ENCODE measurements at regions not wholly inside any gene's neighbourhood (a gene's known extent, or its start where the extent isn't known, plus 50 kb on each side); places are given as distances from the start of the nearest gene placed in this dataset.

- intact Hi-C loops (cut with DNase I, micrococcal nuclease), result no loop called here
- ChIA-PET CTCF (no interaction called here), POLR2A (no interaction called here)
- no peaks in the 10 kb centered on the region for H3K36me3 Mint-ChIP-seq (ENCODE audit: low read depth)
- H3K9me3 Mint-ChIP-seq (ENCODE audit: low read depth), result no peaks in the 10 kb centered on the region
- no peak for DNase-seq
- H3K27me3 Mint-ChIP-seq, result peaks cover 11% of the 10 kb centered on the region
- H3K4me3 Mint-ChIP-seq, result no peak overlapping the region
- no peak for ATAC-seq
- no peak overlapping the region for H3K27ac Mint-ChIP-seq
- no peaks in the 10 kb centered on the region for H3K4me1 Mint-ChIP-seq
Observed at GRCh38 chr10:44464503-44464902, 79.6 kb upstream of the CXCL12 start.

GRCh38 chr10:44465401-44466115 lies 80.7 kb upstream of the CXCL12 start:
- H3K27me3 Mint-ChIP-seq, result peaks cover 11% of the 10 kb centered on the region
- no peak for DNase-seq
- intact Hi-C loops (cut with DNase I, micrococcal nuclease), result no loop called here
- no peak overlapping the region for H3K27ac Mint-ChIP-seq
- no peaks in the 10 kb centered on the region for H3K36me3 Mint-ChIP-seq (ENCODE audit: low read depth)
- ChIA-PET CTCF (no interaction called here), POLR2A (no interaction called here)
- H3K4me3 Mint-ChIP-seq, result no peak overlapping the region
- no peaks in the 10 kb centered on the region for H3K9me3 Mint-ChIP-seq (ENCODE audit: low read depth)
- H3K4me1 Mint-ChIP-seq, result no peaks in the 10 kb centered on the region
- ATAC-seq, result no peak

GRCh38 chr10:44466236-44466635 lies 81.3 kb upstream of the CXCL12 start:
- CTCF ChIA-PET, result no interaction called here
- intact Hi-C loops (cut with DNase I, micrococcal nuclease), result no loop called here

GRCh38 chr10:44467090-44467489 lies 82.2 kb upstream of the CXCL12 start:
- no peak overlapping the region for H3K4me3 Mint-ChIP-seq
- no peaks in the 10 kb centered on the region for H3K4me1 Mint-ChIP-seq
- ChIA-PET POLR2A (no interaction called here), CTCF (no interaction called here)
- ATAC-seq (no peak), DNase-seq (no peak)
- H3K36me3 Mint-ChIP-seq (ENCODE audit: low read depth), result no peaks in the 10 kb centered on the region
- H3K27ac Mint-ChIP-seq, result no peak overlapping the region
- peaks cover 8% of the 10 kb centered on the region for H3K27me3 Mint-ChIP-seq
- H3K9me3 Mint-ChIP-seq (ENCODE audit: low read depth), result no peaks in the 10 kb centered on the region
- intact Hi-C loops (cut with DNase I, micrococcal nuclease), result no loop called here

More at GRCh38 chr10:44466236-44466635, 81.3 kb upstream of the CXCL12 start:
- H3K27me3 Mint-ChIP-seq, result peaks cover 11% of the 10 kb centered on the region
- no peaks in the 10 kb centered on the region for H3K36me3 Mint-ChIP-seq (ENCODE audit: low read depth)
- H3K27ac Mint-ChIP-seq, result no peak overlapping the region
- H3K4me1 Mint-ChIP-seq, result no peaks in the 10 kb centered on the region
- DNase-seq (no peak), ATAC-seq (no peak)
- H3K9me3 Mint-ChIP-seq (ENCODE audit: low read depth), result no peaks in the 10 kb centered on the region
- POLR2A ChIA-PET, result no interaction called here
- no peak overlapping the region for H3K4me3 Mint-ChIP-seq

- Mint-ChIP-seq H3K36me3 (ENCODE audit: low read depth) (no peaks in the 10 kb centered on the region), H3K4me1 (no peaks in the 10 kb centered on the region), H3K9me3 (ENCODE audit: low read depth) (no peaks in the 10 kb centered on the region), H3K4me3 (no peak overlapping the region), H3K27ac (no peak overlapping the region), H3K27me3 (peaks cover 6% of the 10 kb centered on the region)
- no peak for DNase-seq
- ATAC-seq, result no peak
- CTCF ChIA-PET, result interaction anchor here (0.6 kb wide), 1 partner anchor 316 kb away, joined by 3 read pairs; no protein-coding TSS in a partner anchor
- POLR2A ChIA-PET, result no interaction called here
- intact Hi-C loops (cut with DNase I, micrococcal nuclease), result no loop called here
Observed at GRCh38 chr10:44467900-44468299, 83.0 kb upstream of the CXCL12 start.

GRCh38 chr10:44468525-44468924 lies 83.6 kb upstream of the CXCL12 start:
- ATAC-seq (no peak), DNase-seq (no peak)
- CTCF ChIA-PET, result interaction anchor here (0.6 kb wide), 1 partner anchor 290 kb away, joined by 3 read pairs; no protein-coding TSS in a partner anchor
- peaks cover 6% of the 10 kb centered on the region for H3K27me3 Mint-ChIP-seq
- H3K36me3 Mint-ChIP-seq (ENCODE audit: low read depth), result no peaks in the 10 kb centered on the region
- no peaks in the 10 kb centered on the region for H3K4me1 Mint-ChIP-seq
- intact Hi-C loops (cut with DNase I, micrococcal nuclease), result no loop called here
- H3K27ac Mint-ChIP-seq, result no peak overlapping the region
- H3K4me3 Mint-ChIP-seq, result no peak overlapping the region
- POLR2A ChIA-PET, result no interaction called here
- no peaks in the 10 kb centered on the region for H3K9me3 Mint-ChIP-seq (ENCODE audit: low read depth)

- intact Hi-C loops (cut with DNase I, micrococcal nuclease), result no loop called here
- H3K9me3 Mint-ChIP-seq (ENCODE audit: low read depth), result no peaks in the 10 kb centered on the region
- H3K4me1 Mint-ChIP-seq, result no peaks in the 10 kb centered on the region
- H3K36me3 Mint-ChIP-seq (ENCODE audit: low read depth), result no peaks in the 10 kb centered on the region
- H3K27ac Mint-ChIP-seq, result no peak overlapping the region
- DNase-seq (no peak), ATAC-seq (no peak)
- H3K4me3 Mint-ChIP-seq, result no peak overlapping the region
- H3K27me3 Mint-ChIP-seq, result peaks cover 6% of the 10 kb centered on the region
- CTCF ChIA-PET, result interaction anchor here (0.6 kb wide), 1 partner anchor 290 kb away, joined by 3 read pairs; no protein-coding TSS in a partner anchor
- POLR2A ChIA-PET, result no interaction called here
Observed at GRCh38 chr10:44468965-44469364, 84.1 kb upstream of the CXCL12 start.

- no peak for ATAC-seq
- intact Hi-C loops (cut with DNase I, micrococcal nuclease), result no loop called here
- H3K27me3 Mint-ChIP-seq, result peaks cover 6% of the 10 kb centered on the region
Observed at GRCh38 chr10:44470784-44471183, 85.9 kb upstream of the CXCL12 start.

GRCh38 chr10:44471410-44471809 lies 86.5 kb upstream of the CXCL12 start:
- POLR2A ChIA-PET, result no interaction called here
- Mint-ChIP-seq H3K27me3 (peaks cover 3% of the 10 kb centered on the region), H3K9me3 (ENCODE audit: low read depth) (no peaks in the 10 kb centered on the region), H3K36me3 (ENCODE audit: low read depth) (no peaks in the 10 kb centered on the region), H3K4me1 (no peaks in the 10 kb centered on the region), H3K4me3 (no peak overlapping the region), H3K27ac (no peak overlapping the region)
- DNase-seq, result no peak
- intact Hi-C loops (cut with DNase I, micrococcal nuclease), result no loop called here
- ATAC-seq, result no peak
- CTCF ChIA-PET, result no interaction called here

More at GRCh38 chr10:44470784-44471183, 85.9 kb upstream of the CXCL12 start:
- Mint-ChIP-seq H3K36me3 (ENCODE audit: low read depth) (no peaks in the 10 kb centered on the region), H3K4me3 (no peak overlapping the region), H3K4me1 (no peaks in the 10 kb centered on the region), H3K27ac (no peak overlapping the region), H3K9me3 (ENCODE audit: low read depth) (no peaks in the 10 kb centered on the region)
- ChIA-PET CTCF (no interaction called here), POLR2A (no interaction called here)
- DNase-seq, result no peak

GRCh38 chr10:44473146-44473545 lies 88.2 kb upstream of the CXCL12 start:
- H3K27ac Mint-ChIP-seq, result no peak overlapping the region
- DNase-seq (no peak), ATAC-seq (no peak)
- no peaks in the 10 kb centered on the region for H3K4me1 Mint-ChIP-seq
- no peaks in the 10 kb centered on the region for H3K9me3 Mint-ChIP-seq (ENCODE audit: low read depth)
- POLR2A ChIA-PET, result no interaction called here
- CTCF ChIA-PET, result no interaction called here
- no peak overlapping the region for H3K4me3 Mint-ChIP-seq
- intact Hi-C loops (cut with DNase I, micrococcal nuclease), result no loop called here
- H3K27me3 Mint-ChIP-seq, result no peaks in the 10 kb centered on the region
- no peaks in the 10 kb centered on the region for H3K36me3 Mint-ChIP-seq (ENCODE audit: low read depth)

GRCh38 chr10:44476409-44477045 lies 91.6 kb upstream of the CXCL12 start:
- H3K9me3 Mint-ChIP-seq (ENCODE audit: low read depth), result no peaks in the 10 kb centered on the region
- H3K4me3 Mint-ChIP-seq, result no peak overlapping the region
- H3K36me3 Mint-ChIP-seq (ENCODE audit: low read depth), result no peaks in the 10 kb centered on the region
- ChIA-PET POLR2A (no interaction called here), CTCF (no interaction called here)
- peaks cover 3% of the 10 kb centered on the region for H3K27me3 Mint-ChIP-seq
- intact Hi-C loops (cut with DNase I, micrococcal nuclease), result no loop called here
- DNase-seq, result no peak
- no peaks in the 10 kb centered on the region for H3K4me1 Mint-ChIP-seq
- ATAC-seq, result no peak
- no peak overlapping the region for H3K27ac Mint-ChIP-seq

- H3K27me3 Mint-ChIP-seq, result peaks cover 3% of the 10 kb centered on the region
- intact Hi-C loops (cut with DNase I, micrococcal nuclease), result no loop called here
- H3K4me1 Mint-ChIP-seq, result no peaks in the 10 kb centered on the region
- no peak for DNase-seq
- no peak overlapping the region for H3K4me3 Mint-ChIP-seq
- POLR2A ChIA-PET, result no interaction called here
- no peaks in the 10 kb centered on the region for H3K36me3 Mint-ChIP-seq (ENCODE audit: low read depth)
- ATAC-seq, result no peak
- no peaks in the 10 kb centered on the region for H3K9me3 Mint-ChIP-seq (ENCODE audit: low read depth)
- no peak overlapping the region for H3K27ac Mint-ChIP-seq
- CTCF ChIA-PET, result interaction anchor here (0.8 kb wide), 1 partner anchor 43 kb away, joined by 5 read pairs; no protein-coding TSS in a partner anchor
Observed at GRCh38 chr10:44477046-44477425, 92.1 kb upstream of the CXCL12 start.
